Epithelial cell of proximal tubule (primary cell): ENCODE measurements at regions not wholly inside any gene's neighbourhood (a gene's known extent, or its start where the extent isn't known, plus 50 kb on each side); places are given as distances from the start of the nearest gene placed in this dataset.

Source experiments
- DNase-seq: peaks from one replicate; pipeline ENCODE4 v3.0.0-alpha.2; 2011; ENCODE audit warnings: low read depth
- H3K4me3 ChIP-seq: 2 replicates; pipeline ENCODE4 v1.5.1; 2011; ENCODE audit warnings: low read depth, mild to moderate bottlenecking, low read length
- TF ChIP-seq, protein P1 (sequence below): conservative IDR thresholded peaks from 2 replicates; pipeline ENCODE4 v1.5.1; 2012; ENCODE audit warnings: low read depth, mild to moderate bottlenecking, low read length

GRCh38 chr6:155654474-155654873 lies 198.8 kb upstream of the NOX3 start:
- DNase-seq: no peak
- TF ChIP-seq, protein P1, sequence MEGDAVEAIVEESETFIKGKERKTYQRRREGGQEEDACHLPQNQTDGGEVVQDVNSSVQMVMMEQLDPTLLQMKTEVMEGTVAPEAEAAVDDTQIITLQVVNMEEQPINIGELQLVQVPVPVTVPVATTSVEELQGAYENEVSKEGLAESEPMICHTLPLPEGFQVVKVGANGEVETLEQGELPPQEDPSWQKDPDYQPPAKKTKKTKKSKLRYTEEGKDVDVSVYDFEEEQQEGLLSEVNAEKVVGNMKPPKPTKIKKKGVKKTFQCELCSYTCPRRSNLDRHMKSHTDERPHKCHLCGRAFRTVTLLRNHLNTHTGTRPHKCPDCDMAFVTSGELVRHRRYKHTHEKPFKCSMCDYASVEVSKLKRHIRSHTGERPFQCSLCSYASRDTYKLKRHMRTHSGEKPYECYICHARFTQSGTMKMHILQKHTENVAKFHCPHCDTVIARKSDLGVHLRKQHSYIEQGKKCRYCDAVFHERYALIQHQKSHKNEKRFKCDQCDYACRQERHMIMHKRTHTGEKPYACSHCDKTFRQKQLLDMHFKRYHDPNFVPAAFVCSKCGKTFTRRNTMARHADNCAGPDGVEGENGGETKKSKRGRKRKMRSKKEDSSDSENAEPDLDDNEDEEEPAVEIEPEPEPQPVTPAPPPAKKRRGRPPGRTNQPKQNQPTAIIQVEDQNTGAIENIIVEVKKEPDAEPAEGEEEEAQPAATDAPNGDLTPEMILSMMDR: no peak
- H3K4me3 ChIP-seq: no peak overlapping the region

DNA sequence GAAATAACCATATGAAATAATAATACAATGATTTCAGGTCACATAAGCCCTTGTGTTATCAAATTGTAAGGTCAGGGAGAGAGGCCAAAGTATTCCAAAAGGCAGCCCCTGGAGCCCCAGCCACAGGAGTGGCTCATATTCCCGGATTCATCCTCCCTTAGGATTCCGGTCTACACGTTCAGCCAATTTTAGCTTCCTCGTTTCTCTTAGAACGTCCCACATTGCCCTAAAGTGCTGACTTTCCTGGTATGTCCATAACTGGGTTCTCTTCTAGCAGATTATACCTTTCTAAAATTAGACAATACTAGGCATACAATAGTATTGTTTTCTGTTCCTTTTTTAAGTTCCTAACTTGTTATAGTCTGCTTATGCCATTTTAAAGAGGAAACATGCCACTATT lies 192.7 kb upstream of the NOX3 start:
- no peak overlapping the region for H3K4me3 ChIP-seq
- no peak for DNase-seq
- TF ChIP-seq, protein P1: no peak

DNA sequence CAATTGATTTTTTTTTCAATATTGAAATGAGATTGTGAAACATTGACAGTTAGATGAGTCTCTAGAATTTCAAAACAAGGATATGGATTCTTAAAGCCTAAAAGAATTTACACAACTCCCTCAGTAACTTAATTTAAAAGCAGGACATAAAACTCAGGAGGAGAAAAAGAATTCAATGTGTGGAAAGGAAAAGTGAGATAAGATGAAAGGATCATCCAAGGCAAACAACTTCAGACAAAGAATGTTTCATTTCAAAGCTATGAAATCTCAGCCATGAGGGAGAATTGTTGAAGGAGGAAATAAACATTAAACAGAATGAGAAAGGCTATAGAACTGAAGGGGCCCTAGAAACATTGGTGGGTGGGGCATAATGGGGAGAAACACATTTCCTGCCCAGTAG lies 191.7 kb upstream of the NOX3 start:
- TF ChIP-seq, protein P1: no peak
- DNase-seq: no peak
- no peak overlapping the region for H3K4me3 ChIP-seq

- TF ChIP-seq, protein P1: no peak
- DNase-seq: no peak
- H3K4me3 ChIP-seq: no peak overlapping the region
Observed at GRCh38 chr6:155646443-155646842, 190.8 kb upstream of the NOX3 start.

- DNase-seq: peak; percentile 44
Observed at GRCh38 chr6:155645325-155645724, 189.7 kb upstream of the NOX3 start.

DNA sequence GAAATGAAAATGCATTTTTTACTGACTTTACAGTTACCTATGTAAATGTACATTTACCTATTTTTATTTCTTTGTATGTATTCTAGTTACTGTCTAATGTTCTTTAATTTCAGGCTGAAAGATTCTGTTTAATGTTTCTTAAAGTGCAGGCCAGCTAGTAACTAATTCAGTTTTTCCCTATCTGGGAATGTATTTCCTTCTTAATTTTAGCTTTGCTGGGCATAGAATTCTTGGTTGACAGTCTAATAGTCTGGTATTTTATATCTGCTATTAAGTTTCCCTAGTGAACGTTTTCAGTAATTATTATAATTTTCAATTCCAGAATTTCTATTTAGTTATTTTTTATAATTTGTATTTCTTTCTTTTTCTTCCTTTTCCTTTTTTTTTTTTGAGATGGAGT lies 186.0 kb upstream of the NOX3 start:
- no peak overlapping the region for H3K4me3 ChIP-seq
- DNase-seq: no peak
- TF ChIP-seq, protein P1: no peak

More at GRCh38 chr6:155645325-155645724, 189.7 kb upstream of the NOX3 start:
- H3K4me3 ChIP-seq: no peak overlapping the region
- TF ChIP-seq, protein P1: no peak

- H3K4me3 ChIP-seq: no peak overlapping the region
- DNase-seq: no peak
- TF ChIP-seq, protein P1: no peak
Observed at GRCh38 chr6:155638200-155638599, 182.6 kb upstream of the NOX3 start.
